Stimulated activated CD4-positive, alpha-beta T cell treated with anti-CD3 and anti-CD28 coated beads, Interleukin-15, amount 100 ng/mL, for 1 hour (primary cell): ENCODE measurements at regions not wholly inside any gene's neighbourhood (a gene's known extent, or its start where the extent isn't known, plus 50 kb on each side); places are given as distances from the start of the nearest gene placed in this dataset.

Experiments used
- DNase-seq, 2 donors: peaks; one replicate each; pipeline ENCODE4 v3.0.0-alpha.2; 2020; ENCODE audit warnings: low read depth in 1 of 2, low spot score in 1 of 2

DNA sequence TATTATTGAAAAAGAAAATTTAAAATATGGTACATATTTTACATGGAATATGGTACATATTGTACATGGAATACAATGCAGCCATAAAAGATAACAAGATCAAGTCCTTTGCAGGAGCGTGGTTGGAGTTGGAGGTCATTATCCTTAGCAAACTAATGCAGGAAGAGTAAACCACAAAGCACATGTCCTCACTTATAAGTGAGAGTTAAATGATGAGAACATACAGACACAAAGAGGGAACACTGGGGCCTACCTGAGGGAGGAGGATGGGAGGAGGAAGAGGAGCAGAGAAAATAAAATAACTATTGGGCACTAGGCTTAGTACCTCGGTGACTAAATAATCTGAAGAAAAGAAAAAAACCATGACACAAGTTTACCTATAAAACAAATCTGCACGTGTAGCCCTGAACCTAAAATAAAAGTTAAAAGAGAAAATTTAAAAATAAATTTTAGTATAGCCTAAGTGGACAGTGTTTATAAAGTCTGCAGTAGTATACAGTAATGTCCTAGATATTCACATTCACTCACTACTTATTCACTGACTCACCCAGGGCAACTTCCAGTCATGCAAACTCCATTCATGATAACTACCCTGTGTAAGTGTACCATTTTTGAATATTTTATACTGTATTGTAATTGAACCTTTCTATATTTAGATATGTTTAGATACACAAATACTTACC, 204.4 kb downstream of the FAM76B start:
- no peak for DNase-seq

DNA sequence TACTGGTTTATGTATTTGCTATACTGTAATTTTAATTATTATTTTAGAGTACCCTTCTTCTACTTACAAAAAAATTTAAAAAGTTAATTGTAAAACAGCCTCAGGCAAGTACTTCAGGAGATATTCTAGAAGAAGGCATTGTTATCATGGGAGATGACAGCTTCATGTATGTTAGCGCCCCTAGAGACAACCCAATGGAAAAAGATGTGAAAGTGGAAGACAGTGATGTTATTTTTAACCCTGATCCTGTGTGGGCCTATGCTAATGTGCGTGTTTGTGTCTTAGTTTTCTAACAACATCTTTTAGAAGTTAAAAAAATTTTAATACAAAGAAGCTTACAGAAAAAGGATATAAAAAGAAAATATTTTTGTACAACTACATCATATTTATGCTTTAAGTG, 205.0 kb downstream of the FAM76B start:
- DNase-seq = no peak

- no peak for DNase-seq
Observed at GRCh38 chr11:95584180-95584579, 205.4 kb downstream of the FAM76B start.

GRCh38 chr11:95577716-95578460, 211.7 kb downstream of the FAM76B start:
- no peak for DNase-seq

DNA sequence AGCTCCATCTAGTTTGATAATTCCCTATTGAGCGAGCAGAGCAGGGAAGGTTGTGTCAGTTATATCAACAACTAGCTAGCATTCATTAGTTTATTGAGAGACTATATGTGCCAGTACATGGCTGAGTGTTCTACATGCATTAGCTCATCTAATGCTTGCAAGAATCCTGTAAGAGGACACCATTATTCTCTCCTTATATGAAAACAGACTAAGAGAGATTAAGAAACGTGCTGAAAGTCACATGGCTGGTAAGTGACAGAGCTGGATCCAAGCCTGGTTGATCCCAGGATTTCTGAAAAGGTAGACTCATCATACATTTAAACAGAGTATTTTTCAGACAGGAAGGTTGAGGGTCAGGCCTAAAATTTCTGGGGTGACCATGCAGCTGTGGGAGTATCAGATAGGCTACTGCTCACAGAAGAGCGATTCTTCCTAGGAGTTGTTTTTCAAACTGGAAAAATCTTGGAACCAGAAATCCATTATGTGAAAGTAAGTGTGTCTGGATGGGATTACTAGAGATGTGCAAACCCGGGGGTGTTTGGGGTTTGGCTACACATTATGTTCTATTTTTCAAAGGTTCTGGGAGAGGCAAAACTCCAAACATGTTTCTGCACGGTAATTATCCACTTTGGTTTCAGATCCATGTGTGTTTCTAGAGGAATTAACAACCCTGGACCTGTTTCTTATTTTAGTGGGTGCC, 213.3 kb downstream of the FAM76B start:
- no peak for DNase-seq

DNA sequence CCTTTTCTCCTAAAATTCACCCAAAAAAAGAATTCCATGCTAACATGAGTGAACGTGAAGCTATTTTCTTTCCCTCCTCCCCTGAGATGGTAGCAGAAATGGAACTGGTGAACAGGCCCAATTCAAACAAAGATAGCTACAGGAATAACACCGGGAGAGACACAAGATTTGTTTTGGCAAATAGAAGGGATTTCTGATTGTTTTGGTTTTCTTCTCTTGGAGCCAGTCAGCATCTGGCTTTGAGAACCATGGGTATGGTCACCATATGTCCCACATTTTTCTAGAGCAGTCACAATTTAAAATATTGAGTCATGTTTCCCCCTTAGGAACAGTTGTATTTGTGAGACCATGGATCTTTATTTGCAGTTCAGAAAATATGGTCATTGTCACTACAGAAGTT, 214.1 kb downstream of the FAM76B start:
- DNase-seq = no peak

DNA sequence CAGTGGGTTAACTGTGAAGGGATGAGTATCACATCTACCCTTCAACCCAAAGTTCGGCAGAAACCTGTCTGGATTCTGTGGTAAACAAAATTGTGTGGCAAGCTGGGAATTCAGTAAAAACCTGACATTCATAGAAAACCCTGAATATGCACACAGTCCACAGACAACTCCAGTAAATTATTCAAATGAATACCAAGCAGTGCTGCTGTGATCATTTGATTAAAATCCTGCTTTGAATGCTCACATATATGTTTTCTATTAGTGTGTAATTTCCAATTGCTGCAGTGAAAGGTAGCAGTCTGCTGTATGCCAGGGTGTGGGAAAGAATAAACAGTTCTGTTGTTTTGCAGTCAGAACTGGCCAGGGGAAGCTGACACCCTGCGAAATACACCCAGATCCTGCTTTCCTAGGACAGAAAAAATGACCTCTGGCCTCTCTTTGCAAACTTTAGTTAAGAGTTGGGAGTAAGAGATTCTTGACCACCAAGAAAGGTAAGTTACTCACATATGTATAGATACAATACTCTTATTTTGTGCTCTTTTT, 217.8 kb downstream of the FAM76B start:
- DNase-seq = no peak

DNA sequence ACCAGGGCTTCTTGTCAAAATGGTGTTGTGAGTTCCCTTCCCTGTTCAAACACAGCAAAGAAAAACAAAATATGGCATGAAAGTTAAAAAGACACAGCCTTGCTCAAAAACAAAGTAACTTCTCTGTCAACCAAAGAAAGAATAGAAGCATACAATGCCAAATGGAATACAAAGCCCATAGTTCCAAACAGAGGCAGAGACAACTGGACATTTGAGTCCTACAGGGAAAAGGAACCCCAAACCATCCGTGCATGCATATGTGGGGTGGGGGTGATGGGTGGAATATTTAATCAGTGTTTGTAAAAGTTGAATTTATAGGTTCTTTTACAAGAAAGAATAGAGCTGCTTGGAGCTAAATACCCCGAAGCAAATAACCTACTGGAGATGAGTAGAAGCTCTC, 218.7 kb downstream of the FAM76B start:
- DNase-seq = no peak

DNA sequence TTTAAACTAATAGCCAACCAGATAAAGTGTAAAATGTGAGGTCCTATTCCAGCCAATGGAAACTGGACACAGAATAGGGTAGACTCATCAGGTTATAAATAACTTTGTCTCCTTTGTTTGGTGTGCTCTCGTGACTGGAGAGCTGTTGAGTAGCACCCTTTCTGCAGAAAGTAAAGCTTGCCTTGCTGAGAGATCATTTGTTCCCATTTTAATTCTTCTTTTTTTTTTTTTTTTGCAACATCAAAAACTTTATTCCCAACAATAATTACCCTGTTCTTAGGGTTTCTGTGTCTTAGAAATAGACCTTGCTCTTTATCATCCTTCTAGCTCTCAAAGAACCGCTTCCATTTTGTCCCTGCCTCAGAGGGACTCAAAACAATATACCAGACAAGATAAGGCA, 220.4 kb downstream of the FAM76B start:
- DNase-seq = no peak

DNA sequence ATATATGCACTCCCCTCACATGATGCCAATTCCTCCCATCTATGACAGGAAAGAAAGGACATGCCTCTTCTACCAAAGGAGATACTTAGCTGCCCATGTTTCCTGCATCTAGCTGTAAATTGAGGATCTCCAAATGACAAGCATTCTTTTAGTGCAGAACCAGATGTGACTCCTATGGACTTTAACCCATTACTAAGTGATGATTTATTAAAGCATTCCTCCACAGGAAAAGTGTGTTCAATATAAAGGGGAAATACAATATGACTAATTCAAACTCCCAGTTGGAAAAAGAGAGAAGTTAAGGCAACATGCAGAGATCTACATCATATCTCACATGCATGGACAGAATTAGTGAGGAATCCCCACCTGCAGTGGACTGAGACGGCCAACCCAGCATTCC, 221.3 kb downstream of the FAM76B start:
- no peak for DNase-seq

DNA sequence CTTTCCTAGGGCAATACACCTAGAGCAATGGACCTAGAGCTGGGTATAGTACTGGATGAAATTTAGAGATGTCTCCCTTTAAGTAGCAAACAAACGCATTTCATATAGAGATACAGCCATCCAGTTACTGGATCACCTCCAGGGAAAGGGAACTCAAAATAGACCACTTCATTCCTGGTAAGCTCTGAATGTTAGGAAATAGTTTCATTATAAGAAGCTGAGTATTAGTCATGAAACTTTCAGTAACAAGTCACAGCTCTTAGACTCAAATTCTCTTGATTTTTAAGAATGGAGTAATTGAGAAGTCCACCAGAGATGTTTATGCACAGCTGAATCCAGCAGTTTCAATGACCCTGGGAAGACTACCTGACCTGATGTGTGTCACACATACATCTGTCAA, 221.9 kb downstream of the FAM76B start:
- DNase-seq = no peak

- no peak for DNase-seq
Observed at GRCh38 chr11:95566211-95566610, 223.4 kb downstream of the FAM76B start.

- DNase-seq = no peak
Observed at GRCh38 chr11:95565724-95566141, 223.8 kb downstream of the FAM76B start.

GRCh38 chr11:95563859-95564258, 225.7 kb downstream of the FAM76B start:
- DNase-seq = no peak

GRCh38 chr11:95563173-95563572, 226.4 kb downstream of the FAM76B start:
- DNase-seq = no peak

DNA sequence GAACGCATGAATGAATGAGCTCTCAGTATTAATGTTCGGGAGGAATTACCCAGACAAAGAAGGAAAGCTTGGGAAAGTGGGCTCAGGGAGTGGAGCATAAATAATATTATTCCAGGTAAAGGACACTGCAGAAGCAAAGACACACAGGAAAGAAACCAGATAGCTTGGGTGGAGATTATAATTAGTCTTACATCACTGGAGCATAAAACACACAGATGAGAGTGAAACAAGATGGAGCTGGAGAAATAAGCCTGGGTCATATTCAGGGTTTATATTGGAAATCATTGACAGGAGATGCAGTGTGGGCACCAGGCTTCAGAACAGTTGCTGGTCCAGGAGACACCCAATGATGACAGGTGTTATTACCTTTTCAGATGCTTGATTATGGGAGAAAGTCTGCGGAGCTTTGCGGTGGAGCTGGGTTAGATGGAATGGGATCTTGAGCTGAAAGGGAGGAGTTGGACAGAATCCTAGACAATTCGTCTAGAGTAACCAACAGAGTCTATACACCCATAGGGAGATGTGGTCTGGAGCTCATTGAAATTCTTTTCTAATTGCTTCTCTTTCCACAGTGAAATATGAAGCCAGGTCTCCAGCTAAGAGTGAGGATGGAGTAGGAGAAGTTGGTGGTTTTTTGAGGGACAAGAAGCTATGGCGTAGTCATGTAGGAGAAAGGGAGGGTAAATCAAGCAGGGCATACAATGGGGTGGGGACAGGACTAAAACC, 227.2 kb downstream of the FAM76B start:
- no peak for DNase-seq

DNA sequence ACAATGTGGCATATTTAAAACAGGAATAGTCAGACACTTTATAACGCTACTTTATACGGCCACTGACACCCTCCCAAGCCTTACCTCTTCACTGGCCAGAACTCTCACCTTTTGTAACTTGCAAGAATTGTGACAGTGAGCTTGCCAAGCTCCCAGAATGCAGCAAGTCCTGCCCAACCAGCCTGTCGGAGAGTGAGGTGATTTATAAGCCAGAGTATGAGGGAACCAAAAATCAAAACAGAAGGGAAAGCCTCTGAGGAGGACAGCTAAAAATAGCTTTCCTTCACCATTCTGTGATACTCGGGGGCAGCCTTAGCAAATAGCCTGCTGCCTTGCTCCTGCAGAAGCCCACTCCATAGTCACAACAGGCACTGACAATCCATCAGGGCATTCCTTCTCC, 229.7 kb downstream of the FAM76B start:
- DNase-seq = no peak

DNA sequence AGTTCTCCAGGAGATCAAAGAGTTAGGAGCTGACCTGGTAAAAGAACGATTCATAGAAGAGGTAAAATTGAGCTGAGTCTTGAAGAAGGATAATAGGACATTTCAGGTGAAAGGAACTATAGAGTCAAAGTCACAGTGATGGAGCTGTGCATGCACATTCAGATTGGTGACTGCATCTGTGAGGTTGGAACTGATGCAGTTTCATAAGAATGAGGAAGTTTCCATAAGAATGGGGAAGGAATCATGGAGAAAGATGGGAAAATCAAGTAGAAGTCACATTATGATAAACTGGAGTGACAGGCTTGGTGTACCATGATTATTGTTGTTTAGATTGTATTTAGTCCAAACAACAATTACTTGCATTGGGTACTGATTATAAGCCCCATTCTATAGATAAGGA, 232.2 kb downstream of the FAM76B start:
- no peak for DNase-seq

GRCh38 chr11:95556342-95557163, 233.0 kb downstream of the FAM76B start:
- DNase-seq = no peak

- DNase-seq = no peak
Observed at GRCh38 chr11:95556011-95556341, 233.6 kb downstream of the FAM76B start.

DNA sequence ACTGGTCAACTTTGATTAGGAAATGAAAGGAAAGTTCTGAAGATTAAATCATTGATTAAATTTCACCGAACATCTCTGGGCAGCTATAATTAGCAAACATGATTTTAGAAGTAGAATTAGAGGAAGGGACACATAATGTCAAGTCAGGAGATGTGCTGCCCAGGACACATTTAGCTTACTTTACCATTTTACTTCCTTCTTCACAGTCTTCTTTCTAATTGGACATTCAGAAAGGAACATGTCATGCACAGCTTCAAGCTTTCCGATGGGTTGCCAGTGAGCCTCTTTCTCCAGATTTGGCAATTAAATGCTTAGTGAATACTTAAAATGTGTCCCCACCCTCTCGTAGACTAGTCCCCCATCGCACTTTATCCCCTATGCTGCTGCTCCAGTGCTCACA, 234.7 kb downstream of the FAM76B start:
- no peak for DNase-seq
